ENCODE measurements at regions not wholly inside any gene's neighbourhood (a gene's known extent, or its start where the extent isn't known, plus 50 kb on each side); places are given as distances from the start of the nearest gene placed in this dataset.

- H3K4me3 Mint-ChIP-seq, result no peak overlapping the region
- H3K9me3 Mint-ChIP-seq, result no peaks in the 10 kb centered on the region
- Histone ChIP-seq H3K27me3 (ENCODE audit: insufficient read depth) (no peaks in the 10 kb centered on the region), H3K4me3 (no peak overlapping the region), H3F3A (replicated peaks; ENCODE audit: low read depth) (no peaks in the 10 kb centered on the region), H3K4me1 (ENCODE audit: insufficient read depth) (peaks cover 3% of the 10 kb centered on the region; the same call in 1 of the 2 replicates), H3K4me2 (no peak overlapping the region), H3K9me2 (ENCODE audit: insufficient read depth) (peaks cover 6% of the 10 kb centered on the region; the same call in 1 of the 2 replicates), H4K20me1 (replicated peaks; ENCODE audit: insufficient read depth) (no peaks in the 10 kb centered on the region), H2AFZ (no peak overlapping the region), H3K36me3 (ENCODE audit: insufficient read depth) (no peaks in the 10 kb centered on the region; the same call in 1 of the 2 replicates), H3K79me2 (replicated peaks; ENCODE audit: insufficient read depth) (no peaks in the 10 kb centered on the region), H3K27ac (ENCODE audit: low read depth) (no peak overlapping the region)
- H3K4me1 Mint-ChIP-seq, result peaks cover 30% of the 10 kb centered on the region
- no peak for ATAC-seq
- TF ChIP-seq ZNF114 (CRISPR knock-in tag; IDR thresholded peaks at IDR 0.05), result no peak
- TF ChIP-seq CREB1 (CRISPR knock-in tag; IDR thresholded peaks at IDR 0.05; ENCODE audit: low read depth), result no peak
- TF ChIP-seq EZH2phosphoT487 (IDR thresholded peaks at IDR 0.05; ENCODE audit: unreplicated experiment), result no peak
- TF ChIP-seq POLR2AphosphoS5 (IDR thresholded peaks at IDR 0.05; ENCODE audit: low read depth), result no peak
- TF ChIP-seq EZH2 (IDR thresholded peaks at IDR 0.05; ENCODE audit: low read depth, unreplicated experiment), result no peak
- no peak for TF ChIP-seq STAT1 (IDR thresholded peaks at IDR 0.05; ENCODE audit: unreplicated experiment)
- TF ChIP-seq ZNF462 (CRISPR knock-in tag; IDR thresholded peaks at IDR 0.05), result no peak
- no peak for TF ChIP-seq CTCF (conservative IDR thresholded peaks at IDR 0.05; ENCODE audit: low read depth in 2 of 2)
- TF ChIP-seq REST (IDR thresholded peaks at IDR 0.05; ENCODE audit: unreplicated experiment), result no peak
- TF ChIP-seq NANOG (IDR thresholded peaks at IDR 0.05; ENCODE audit: borderline replicate concordance), result no peak
- TF ChIP-seq ZNF331 (CRISPR knock-in tag; IDR thresholded peaks at IDR 0.05; ENCODE audit: low read depth), result no peak
- no peak for TF ChIP-seq JUNB (IDR thresholded peaks at IDR 0.05; ENCODE audit: unreplicated experiment)
- no peak for TF ChIP-seq ETS1 (IDR thresholded peaks at IDR 0.05)
- H3K27ac Mint-ChIP-seq, result peak overlapping the region; percentile 55; the same call in 1 of the 2 replicates
- no peaks in the 10 kb centered on the region for H3K36me3 Mint-ChIP-seq (ENCODE audit: low read depth)
- H3K27me3 Mint-ChIP-seq (ENCODE audit: insufficient read depth, low read depth, poor library complexity), result peaks cover 2% of the 10 kb centered on the region
- no peak for DNase-seq (ENCODE audit: low spot score)
Observed at GRCh38 chr16:6249863-6250262, 1082.8 kb upstream of the RBFOX1 start.
